D721Med (cell line): ENCODE measurements at regions not wholly inside any gene's neighbourhood (a gene's known extent, or its start where the extent isn't known, plus 50 kb on each side); places are given as distances from the start of the nearest gene placed in this dataset.

Experiments
- DNase-seq: peaks from one replicate; pipeline ENCODE4 v3.0.0; 2011; ENCODE audit warnings: low spot score; ENCODE audit not compliant: insufficient read length
- FAIRE-seq: peaks from 2 replicates; lab custom pipeline; 2011; peaks lifted over from hg19 to GRCh38; lab: Jason Lieb, UNC
- CTCF ChIP-seq: IDR thresholded peaks from 2 replicates; pipeline ENCODE4 v1.5.1; 2012; ENCODE audit warnings: mild to moderate bottlenecking, control low read depth; ENCODE audit not compliant: insufficient read depth; ENCODE audit errors: missing control alignments

- no peak for TF ChIP-seq CTCF
- DNase-seq (no peak), FAIRE-seq (no peak)
These were observed 118.1 kb downstream of the SMIM20 start for GRCh38 chr4:26032142-26032541.

GRCh38 chr4:26032630-26033317 is 118.8 kb downstream of the SMIM20 start:
- FAIRE-seq, result no peak
- no peak for DNase-seq
- no peak for TF ChIP-seq CTCF

DNA sequence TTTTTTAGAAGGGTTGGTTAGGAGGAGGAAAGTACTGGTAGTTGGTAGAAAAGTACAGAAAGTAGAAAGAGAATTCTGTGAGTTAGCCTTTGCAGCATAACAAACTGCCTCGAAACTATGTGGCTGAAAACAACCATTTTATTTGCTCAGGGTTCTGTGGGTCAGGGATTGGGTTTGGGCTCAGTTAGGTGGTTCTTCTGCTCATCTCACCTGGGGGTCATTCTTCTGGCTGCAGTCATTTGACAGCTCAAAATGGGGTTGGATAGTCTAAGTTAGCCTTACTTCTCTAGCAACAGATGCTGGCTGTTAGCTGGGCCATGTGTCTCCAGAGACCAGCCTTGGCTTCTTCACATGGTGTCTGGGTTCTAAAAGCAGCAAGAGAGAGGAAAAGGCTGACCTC is 119.4 kb downstream of the SMIM20 start:
- FAIRE-seq (no peak), DNase-seq (no peak)
- TF ChIP-seq CTCF, result no peak

DNA sequence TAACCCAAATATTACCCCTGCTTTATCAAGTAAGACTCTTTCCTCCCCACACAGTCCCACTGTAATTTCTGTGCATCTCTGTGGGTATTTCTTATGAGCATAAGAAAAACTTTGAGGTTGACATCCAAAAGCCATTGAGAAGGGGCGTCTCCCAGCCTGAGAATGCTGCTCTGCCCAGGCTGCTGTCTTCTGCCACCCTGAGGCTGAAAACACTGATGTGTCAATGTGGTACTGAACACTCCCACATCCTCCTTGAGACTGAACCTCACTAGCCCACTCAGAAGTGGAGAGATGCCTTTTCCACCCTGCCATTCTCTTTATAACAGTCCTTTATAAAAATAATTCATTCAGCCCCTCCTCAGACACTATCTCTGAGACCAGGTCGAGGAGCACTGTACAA is 120.8 kb downstream of the SMIM20 start:
- DNase-seq (no peak), FAIRE-seq (no peak)
- TF ChIP-seq CTCF, result no peak

DNA sequence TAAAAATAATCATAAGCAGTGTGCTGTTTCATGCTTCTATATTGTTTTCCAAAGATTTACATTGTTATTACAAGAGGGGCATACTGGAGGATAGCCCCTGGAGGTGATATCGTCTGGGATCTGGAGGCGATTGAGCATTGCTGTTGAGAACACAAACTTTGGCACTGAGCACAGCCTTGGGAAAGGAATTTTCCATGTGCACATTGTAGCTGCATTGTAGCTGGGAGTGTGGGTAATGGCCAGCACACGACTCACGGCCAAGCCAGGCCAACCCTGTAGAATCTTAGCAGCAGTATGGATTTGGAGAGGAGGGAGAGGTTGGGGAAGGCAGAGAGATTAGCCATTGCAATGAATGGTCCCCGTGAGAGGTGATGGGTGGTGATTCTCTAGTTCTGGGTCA is 121.9 kb downstream of the SMIM20 start:
- TF ChIP-seq CTCF, result no peak
- FAIRE-seq (no peak), DNase-seq (no peak)

DNA sequence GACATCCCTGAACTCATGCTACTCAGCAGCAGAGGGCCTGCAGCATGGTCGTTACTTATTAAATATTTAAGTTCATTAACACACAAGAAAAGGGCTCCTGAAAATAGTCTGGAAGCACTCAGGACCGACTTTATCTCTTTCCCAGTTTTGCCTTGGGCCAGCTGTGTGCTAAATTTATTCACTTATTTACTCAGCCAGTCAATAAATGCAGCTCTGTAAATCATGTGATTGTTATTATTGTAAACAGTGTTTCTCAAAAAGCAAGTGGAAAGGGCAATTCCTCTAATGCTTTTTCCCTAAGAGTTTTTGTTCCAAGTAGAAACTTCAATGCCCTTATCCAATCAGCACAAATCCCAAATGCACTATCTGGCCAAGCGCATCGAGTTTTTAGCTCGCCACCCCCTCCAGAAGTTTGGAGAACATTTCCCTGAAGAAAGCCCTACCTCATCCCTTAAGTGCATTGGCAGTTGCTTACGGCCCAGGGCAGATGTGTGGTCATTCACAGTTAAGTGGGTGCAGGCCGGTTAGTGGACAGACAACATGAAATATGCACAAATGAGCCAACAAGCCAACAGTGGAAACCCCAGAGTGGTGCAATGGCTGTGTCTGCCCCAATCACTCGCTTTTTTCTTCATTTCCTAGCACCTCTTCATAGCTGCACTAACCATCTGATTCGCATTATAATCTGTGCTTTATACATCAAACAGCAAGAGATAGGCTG is 125.8 kb downstream of the SMIM20 start:
- DNase-seq (no peak), FAIRE-seq (no peak)
- TF ChIP-seq CTCF, result no peak

DNA sequence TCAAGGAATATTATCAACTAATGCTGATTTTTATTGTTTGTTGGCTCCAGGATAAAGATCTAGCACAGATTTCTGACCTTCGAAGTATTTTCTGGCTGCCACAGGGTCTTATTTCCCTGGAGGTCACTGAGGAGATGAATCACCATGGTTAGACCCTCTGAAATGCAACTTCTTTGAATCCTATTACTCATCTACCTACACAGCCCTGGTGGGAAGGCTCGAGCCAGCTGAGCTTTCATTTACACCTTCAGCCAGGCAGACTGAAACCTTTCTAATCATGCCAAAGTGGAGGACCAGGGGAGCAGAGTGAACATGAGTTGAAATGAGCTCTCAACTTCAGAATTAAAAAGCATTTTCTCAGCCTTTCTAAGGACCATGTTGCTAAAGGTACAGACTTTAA is 130.5 kb downstream of the SMIM20 start:
- no peak for FAIRE-seq
- no peak for TF ChIP-seq CTCF
- no peak for DNase-seq
